Activated CD4-positive, alpha-beta T cell treated with anti-CD3 and anti-CD28 coated beads, Interleukin-2, amount 50 U/mL, for 24 hours (primary cell): ENCODE measurements at regions not wholly inside any gene's neighbourhood (a gene's known extent, or its start where the extent isn't known, plus 50 kb on each side); places are given as distances from the start of the nearest gene placed in this dataset.

Source experiments
- DNase-seq, 2 donors: peaks; one replicate each; pipeline ENCODE4 v3.0.0-alpha.2; 2020; ENCODE audit warnings: low read depth in 1 of 2, low spot score in 1 of 2

DNA sequence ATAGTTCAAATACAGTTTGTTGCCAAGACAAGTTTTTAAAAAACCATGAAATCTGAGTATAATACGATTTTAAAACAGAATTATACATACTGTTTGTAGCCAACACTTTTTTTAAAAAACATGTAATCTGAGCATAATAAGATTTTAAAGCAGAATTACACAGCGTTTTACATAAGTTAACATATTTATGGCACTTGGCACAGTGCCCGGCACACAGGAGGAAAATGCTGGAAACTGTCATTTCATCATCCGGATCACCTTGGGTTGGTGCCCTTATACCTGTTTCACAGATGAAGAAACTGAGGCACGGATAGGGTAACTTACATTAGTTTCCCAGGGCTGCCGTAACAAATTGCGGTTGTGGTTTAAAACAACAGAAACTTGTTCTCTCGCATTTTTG, 193.0 kb downstream of the BMP7 start:
- DNase-seq, result no peak

DNA sequence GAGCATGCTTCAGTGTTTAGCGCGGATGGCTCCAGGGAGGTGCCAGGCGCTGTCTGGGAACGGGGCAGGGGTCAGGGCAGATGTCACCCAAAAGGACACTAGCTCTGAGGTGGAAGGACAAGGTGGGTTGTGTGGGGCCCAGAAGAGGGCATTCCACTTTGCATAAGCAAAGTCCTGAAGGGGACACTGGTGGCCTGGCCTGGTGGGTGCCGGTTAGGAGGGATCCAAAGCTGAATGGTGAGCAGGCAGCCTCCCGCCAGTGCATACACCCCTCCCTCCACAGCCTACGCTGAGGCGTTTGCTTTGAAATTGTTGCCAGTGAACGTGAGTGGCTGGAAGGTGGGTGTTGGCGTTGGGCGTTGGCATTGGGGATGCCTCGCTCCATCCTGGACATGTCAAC, 192.1 kb downstream of the BMP7 start:
- no peak for DNase-seq

DNA sequence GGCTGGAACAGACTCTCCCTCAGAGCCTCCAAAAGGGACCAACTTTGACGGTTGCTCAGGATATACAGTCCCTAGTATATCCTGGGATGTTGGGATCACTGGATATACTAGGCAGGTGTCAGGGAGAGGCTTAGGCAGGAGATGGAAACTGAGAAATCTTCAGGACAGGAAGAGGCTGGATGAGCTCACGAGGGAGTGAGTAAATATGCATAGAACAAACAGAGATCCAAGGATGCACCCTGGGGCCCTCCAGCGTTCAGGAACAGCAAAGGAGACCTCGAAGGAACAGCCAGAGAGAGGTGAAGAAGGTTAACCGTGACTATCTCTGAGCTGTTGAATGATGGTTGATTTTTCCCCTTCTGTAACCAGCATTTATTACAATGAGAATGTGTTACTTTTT, 191.3 kb downstream of the BMP7 start:
- DNase-seq, result no peak

DNA sequence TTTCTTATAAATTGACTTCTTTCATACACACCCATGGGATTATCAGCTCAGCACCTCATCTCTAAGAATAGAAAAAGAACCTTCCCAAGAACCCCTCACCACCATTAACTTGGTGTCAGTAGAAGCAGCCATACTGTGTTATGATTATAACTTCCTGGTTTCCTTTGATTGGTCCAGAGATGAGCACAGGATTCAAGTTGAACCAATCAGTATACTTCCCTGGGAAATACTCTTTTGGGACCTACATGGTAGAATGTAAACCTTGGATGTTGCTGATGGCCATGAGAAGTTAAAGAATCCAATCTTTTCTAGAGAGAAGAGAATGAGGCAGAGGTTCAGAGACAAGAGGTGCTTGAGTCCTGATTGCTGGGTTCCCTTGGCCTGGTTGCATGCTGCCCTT, 190.8 kb downstream of the BMP7 start:
- DNase-seq, result no peak

DNA sequence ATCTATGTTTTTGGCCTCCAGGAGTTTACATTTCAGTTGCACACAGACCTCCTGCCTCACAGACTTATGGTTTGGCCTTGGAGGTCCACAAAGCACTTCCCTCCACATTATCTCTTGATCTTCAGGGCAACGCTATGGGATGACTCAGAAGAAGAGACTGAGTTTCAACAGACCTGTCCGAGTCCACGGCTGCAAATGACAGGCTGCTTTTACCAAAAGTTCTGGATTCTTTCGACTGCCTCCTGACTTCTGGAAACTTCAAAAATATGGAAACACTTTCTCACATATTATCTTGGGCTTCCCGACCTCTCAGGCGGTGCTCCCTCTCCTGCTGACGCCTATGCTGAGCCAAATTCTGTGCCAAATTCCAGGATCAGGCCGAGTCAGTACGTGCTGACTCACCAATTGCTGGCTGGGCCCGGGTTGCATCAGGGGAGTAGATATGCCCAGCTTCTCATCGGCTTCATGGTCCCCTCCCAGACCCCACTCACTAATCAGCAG, 190.2 kb downstream of the BMP7 start:
- no peak for DNase-seq

DNA sequence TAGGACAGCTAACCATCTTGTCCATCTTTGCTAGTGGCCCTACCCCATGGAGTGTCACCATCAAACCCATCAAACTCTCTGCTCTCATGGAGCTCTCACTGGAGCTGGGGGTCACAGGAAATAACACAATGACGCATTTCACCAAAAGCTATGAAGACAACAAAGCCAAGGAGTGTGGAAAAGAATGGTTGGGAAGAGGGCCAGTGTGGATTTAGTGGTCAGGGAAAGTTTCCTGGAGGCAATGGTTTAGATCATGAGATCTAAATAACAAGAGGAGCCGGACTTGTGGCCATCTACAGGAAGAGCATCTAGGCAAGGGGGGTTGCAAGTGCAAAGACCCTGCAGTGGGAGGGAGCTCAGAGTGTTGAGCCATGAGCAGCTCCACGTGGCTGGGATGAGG, 189.5 kb downstream of the BMP7 start:
- no peak for DNase-seq

DNA sequence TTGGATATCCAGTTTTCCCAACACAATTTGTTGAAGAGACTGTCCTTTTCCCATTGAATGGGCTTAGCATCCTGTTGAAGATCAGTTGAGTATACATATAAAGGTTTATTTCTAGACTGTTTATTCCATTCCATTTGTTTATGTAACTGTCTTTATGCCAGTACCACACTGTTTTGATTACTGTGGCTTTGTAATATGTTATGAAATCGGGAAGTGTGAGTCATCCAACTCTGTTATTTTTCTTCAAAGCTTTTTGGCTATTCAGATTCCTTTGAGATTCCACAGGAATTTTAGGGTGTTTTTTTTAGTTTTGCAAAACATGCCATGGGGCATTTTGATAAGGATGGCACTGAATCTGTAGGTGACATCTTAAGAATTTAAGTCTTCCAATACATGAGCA, 188.3 kb downstream of the BMP7 start:
- DNase-seq, result no peak

DNA sequence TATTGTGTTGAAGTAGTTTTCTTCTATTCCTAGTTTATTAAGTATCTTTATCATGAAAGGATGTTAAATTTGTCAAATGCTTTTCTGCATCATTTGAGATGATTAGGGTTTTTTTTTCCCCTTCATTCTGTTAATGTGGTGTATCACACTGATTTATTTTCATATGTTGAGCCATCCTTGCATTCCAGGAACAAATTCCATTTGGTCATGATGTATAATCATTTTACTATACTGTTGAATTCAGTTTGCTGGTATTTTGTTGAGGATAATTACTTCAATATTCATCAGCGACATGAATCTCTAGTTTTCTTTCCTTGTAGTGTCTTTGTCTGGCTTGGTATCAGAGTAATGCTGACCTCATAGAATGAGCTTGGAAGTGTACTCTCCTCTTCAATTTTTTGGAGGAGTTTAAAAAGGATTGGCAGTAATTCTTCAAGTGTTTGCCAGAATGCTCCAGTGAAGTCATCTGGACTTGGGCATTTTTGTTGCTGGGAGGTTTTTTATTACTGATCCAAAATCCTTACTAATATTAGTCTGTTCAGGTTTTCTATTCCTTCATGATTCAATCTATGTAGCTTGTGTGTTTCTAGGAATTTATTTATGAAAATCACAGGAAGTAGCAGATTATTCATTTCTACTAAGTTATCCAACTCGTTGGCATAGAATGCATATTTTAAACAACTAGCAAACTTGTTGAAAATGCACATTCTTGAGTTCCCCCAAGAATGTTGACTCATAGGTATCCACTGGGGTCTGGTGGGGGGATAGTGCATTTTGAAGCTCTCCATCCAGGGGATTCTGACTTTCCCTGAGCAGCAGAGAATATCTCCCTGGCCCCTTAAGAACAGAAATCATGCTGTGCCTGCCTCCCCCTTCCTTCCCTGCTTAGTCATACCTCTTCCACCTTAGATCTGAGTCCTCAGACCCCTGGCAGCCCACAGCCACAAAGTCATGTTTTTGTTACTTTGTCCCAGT, 187.1 kb downstream of the BMP7 start:
- DNase-seq, result no peak

DNA sequence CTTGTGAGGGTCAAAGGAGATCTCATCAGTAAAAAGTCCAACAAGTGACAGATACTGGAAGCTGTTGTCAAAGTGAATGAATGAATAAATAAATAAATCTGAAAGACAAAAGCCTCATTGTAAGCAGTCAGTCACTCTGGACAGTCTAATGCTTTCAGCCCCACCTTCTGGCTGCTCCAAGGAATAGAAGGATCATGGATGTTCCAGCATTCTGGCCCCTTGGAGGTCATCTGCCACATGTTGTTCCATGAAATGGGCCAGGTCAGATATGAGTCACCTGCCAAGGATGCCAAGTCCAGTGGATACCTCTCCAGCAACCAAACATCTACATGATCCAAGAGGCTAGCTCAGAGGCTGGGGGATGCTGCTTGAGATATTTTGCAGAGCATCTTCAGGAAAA, 185.6 kb downstream of the BMP7 start:
- DNase-seq, result no peak

DNA sequence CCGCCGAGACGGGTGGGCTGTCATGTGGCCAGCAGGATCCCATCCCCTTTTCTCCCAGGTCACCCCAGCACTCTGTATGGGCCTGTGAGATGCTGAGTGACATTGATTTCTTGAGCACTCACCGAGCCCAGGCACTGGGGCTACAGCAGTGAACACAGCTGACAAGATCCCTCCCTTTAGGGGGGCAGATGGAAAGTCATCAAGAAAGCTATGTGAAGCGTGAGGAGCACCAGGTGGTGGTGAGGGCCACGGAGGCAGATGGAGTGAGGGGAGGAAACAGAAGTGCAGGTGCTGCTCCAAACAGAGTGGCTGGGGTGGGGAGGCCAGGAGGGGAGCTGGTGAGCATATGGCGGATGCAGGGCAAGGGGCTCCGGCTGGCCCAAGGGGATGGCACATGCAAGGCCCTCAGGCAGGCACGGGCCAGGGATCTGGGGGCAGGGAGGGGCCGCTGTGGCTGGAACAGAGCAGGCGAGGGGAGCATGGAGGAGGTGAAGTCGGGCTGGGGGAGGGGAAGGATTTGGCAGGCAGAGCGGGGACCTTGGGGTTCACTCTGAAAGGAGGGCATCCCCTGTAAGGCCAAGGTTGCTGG, 184.0 kb downstream of the BMP7 start:
- DNase-seq, result no peak

DNA sequence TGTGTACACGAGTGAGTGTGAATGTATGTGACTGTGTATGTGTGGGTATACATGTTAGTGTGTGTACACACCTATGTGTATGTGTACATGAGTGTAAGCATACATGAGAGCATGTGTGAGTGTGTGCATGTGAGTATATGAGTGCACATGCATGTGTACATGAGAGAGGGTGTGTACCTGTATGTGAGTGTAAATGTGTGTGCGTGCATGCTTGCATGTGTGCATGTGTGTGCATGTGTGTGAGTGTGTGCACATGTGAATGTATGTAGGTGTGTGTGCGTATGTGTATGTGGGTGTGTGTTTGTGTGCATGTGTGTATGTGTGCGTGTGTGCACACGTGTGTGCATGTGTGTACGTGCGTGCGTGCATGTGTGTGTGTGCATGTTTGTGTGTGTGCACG, 183.4 kb downstream of the BMP7 start:
- DNase-seq, result no peak

DNA sequence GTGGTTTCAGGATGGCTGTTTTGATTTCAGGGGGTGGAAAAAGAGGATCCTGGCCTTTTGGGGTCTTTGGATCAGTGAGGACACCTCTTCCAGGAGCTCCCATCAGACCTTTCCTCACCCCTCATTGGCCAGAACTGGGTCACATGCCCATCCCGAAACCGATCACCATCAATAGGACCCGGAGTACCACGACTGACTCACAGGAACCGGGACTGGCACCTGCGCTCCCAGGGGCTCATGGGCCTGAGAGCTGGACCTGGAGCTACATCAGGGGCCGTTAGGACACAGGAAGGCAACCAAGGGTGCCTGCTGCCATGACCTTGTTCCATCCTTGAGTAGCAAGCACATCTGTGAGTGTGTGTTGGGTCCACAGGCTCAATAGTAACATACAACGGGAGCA, 180.4 kb downstream of the BMP7 start:
- DNase-seq, result no peak

DNA sequence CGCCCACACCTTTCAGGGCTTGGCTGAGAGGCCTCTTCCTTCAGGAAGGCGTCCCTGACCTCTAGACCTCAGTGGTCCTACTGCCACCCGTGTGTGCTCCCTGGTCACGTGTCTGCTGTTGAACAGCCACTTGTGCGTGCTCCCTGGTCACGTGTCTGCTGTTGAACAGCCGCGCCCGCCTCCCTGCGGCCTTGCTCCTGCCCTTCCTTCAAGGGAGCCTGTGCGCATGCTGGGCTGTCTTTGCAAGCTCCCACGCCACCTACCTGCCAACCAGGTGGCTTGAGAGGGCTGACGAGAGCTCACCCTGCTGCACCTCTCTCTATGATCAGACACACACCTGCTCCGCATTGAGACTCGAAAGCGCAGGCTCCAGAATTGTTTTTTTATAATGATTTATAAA, 179.3 kb downstream of the BMP7 start:
- DNase-seq, result no peak

DNA sequence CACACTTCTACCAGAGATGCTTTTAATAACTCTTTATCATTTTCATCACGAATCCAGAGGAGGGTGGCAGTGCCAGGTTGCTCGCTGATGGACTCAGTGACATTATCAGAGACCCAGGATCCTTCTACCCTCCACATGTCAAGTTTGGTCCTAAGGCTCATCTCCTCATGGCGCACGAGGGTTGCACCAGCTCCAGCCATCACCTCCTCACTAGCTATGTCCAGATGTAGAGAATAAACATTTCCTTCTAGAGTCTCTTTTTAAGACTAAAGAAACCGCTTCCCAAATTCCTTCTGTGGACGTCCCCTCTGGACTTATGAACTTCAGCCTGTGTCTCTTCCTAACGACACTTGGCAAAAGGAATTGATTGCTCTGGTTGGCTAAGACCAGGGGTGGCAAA, 178.7 kb downstream of the BMP7 start:
- DNase-seq, result no peak

DNA sequence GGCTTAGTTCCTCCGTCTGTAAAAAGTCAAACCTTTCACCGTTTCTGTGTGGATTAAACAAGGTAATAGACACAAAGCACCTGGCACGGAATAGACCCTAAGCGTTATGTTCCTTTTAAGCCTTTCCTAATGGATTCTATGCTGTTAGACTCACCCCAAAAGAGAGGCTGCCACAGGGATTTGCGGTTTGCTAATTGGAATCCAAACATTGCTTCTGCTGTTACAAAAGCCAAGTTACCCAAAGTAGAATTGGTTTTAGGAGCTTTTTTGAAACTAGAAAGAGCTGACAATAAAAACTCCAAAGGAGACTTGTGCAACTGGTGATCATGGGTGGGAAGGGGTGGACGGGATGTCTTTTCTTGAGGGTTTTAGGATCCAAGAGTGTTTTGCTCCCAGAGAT, 178.0 kb downstream of the BMP7 start:
- no peak for DNase-seq

DNA sequence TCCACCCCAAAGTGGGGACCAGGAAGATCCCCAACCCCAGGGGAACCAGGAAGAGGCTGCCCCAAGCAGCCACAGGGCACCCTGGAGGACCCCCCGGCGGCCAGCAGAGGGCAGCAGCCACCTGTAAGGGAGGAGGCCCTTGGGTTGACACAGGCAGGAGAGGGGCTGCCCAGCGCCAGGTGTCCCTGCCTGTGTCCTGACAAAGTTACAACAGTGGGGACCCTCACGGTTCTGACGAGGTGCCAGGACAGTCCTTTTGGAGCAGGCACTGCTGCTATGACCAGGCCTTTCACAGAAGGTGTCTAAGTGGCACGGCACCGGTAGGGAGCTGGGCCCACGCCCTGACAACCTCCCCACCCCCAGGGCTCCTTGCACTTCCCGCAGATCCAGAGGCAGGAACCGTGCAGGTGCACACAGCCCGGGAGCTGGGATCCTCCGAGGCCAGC, 176.7 kb downstream of the BMP7 start:
- peak; percentile 27 to 30 for DNase-seq

DNA sequence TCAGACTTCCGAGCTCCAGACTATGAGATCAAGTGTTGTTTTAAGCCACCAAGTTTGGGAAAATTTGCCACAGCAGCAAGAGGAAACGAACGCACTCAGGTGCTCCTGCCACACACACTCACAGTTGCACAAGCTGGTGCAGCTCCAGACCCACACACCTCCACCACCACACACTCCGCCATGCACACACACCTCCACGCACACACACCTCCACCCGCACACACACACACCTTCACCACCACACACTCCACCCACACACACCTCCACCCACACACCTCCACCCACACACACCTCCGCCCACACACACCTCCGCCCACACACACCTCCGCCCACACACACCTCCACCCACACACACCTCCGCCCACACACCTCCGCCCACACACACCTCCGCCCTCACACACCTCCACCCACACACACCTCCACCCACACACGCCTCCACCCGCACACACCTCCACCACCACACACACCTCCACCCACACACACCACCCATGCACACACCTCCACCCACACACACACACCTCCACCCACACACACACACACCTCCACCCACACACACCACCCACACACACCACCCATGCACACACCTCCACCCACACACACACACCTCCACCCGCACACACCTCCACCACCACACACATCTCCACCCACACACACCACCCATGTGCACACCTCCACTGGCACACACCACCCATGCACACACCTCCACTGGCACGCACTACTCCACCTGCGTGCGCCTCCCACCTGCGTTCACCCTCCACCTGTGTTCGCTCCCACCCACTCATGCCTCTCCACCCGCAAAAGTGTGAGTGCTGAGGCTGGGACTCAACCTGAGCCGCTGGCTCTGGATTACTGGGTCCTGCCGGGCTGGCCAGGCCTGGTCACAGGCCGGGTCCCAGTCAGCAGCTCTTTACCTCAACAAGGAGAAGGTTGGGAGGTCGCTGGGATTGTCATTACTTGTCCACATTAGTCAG, 175.6 kb downstream of the BMP7 start:
- DNase-seq, result no peak

DNA sequence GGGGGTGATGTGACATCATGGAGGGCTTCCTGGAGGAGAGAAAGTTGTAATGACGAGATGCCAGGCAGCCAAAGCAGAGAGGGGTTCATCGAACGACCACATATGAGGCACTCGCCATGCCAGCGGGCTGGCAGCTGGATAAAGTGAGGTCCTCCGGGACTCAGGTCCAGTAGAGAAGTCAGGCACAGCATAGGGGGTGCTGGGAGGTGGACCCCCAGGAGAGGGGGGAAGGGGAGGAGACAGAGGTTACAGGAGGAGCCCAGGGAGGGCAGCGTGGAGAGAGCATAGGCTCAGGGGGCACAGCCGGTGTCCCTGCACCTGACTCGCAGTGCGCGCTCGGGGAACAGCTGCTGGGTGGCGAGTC, 174.7 kb downstream of the BMP7 start:
- DNase-seq, result no peak

DNA sequence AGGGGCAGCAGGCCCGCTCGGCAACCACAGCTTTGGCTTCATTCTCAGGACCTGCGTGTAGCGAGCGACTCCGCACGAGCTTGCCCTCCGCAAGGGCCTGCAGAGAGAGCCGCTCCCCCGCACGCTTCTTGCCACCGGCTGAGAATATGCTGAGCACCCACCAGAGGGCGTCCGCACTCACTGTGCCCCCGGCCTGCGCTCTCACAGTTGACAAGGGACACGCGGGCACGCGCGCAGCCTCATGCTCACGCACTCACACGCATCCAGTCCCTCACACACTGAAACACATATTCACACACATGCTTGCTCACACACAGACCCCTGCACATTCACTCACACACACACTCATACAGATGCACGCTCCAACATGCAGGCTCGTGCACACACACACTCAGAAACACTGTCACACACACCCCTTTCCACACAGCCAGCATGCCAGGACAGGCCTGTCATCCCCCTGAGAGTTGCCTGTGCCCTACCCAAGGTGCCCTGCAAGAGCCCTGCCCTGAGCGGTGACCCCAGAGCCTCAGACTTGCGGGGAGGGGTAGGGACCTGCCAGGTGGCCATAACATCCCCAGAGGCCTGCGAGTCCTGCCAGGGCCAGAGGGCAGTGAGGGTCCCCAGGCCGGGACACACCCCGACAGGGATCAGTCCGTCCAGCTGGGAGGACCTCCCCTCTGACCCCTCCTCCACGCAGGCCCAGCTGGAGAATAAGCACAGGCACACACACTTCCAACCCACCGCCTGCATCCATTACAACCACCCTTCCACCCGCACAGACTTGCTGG, 174.1 kb downstream of the BMP7 start:
- peak; percentile 15 to 29 for DNase-seq

DNA sequence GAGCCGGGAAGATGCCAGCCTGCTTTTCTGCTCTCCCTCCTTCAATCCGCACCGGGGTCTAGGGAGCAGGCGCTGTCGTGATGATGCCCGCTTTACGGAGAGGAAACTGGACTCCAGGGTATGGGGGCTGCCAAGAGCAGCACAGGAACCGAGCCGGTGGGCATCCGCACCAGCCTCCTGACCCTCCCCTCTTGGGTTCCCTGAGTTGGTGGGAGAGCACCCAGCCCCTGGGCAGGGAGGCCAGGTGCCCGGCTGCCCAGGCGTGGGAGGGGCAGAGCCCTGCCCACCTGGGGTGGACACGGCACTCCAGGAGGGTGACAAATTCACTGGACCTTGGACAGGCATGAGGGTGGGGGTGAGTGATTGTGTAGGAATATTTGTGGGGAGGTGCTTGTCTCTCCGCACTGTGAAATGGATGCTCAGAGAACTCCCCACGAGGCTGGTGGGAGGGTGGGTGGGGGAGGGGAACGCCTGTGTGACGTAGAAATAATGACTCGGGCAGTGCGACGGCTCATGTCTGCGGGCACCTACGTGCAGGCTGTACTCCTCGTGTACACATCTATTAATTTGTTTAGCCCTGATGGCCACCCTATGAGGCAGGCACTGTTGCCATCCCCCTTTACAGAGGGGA, 173.4 kb downstream of the BMP7 start:
- no peak for DNase-seq
